ENCODE measurements at regions not wholly inside any gene's neighbourhood (a gene's known extent, or its start where the extent isn't known, plus 50 kb on each side); places are given as distances from the start of the nearest gene placed in this dataset.

GRCh38 chr17:22515599-22515998 lies 823.3 kb downstream of the KCNJ18 start:
- TF ChIP-seq TAF1 (IDR thresholded peaks at IDR 0.05; ENCODE audit: low read depth) (no peak), EP300 (conservative IDR thresholded peaks at IDR 0.05; ENCODE audit: poor library complexity, severe bottlenecking) (no peak), CTCF (IDR thresholded peaks at IDR 0.05; ENCODE audit: poor library complexity, severe bottlenecking) (no peak)
